Left renal cortex interstitium (tissue), 4 donors: ENCODE measurements at regions not wholly inside any gene's neighbourhood (a gene's known extent, or its start where the extent isn't known, plus 50 kb on each side); places are given as distances from the start of the nearest gene placed in this dataset.
"Not testable (repeated sequence)": the region's sequence is repeated elsewhere in the genome, so short reads cannot be mapped to it uniquely, and the experiment has no call there.

Source experiments
- DNase-seq, 4 donors: peaks; one replicate each; pipeline ENCODE4 v3.0.0-alpha.2; 2013; ENCODE audit warnings: low read depth in 4 of 4, low spot score in 2 of 4, missing footprints in 1 of 4

DNA sequence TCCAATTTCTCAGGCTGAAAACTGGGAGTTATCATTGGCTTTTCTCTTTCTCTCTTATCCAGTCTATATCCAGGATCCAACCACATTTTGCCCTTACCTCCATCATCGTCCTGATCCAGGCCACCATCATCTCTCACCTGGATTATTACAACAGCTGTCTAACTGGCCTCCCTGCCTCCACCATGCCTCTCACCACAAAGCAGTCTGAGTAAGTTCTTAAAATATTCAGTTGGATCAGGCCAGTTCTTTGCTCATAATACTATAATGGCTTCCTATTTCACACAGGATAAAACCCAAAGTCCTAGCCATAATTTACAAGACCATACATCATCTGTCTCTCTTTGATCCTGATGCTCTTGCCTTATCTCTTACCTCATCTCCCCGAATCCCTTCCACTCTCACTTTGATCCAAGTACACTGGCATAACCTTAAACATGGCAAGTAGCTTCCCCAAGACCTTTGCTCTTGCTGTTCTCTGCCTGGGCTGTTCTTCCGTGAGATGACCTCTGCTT, 133.4 kb upstream of the RAP1B start:
- DNase-seq: no peak

DNA sequence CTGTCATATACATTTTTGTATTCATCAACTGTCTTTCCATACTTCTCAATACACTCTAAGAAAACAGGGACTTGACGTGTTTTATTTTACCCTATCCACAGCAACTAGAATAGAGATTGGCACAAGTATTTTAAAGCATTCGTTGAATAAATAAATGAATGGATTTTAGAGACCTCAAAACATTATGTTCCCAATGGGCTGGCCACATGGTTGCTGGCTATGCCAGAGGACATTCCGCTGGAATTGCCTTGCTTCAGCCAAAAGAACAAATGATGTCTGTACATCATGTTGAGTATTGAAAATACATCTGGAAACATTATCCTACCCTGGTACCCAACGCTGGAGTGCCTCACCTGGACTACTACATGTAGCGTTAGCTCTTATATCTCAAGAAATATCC, 132.8 kb upstream of the RAP1B start:
- no peak for DNase-seq

DNA sequence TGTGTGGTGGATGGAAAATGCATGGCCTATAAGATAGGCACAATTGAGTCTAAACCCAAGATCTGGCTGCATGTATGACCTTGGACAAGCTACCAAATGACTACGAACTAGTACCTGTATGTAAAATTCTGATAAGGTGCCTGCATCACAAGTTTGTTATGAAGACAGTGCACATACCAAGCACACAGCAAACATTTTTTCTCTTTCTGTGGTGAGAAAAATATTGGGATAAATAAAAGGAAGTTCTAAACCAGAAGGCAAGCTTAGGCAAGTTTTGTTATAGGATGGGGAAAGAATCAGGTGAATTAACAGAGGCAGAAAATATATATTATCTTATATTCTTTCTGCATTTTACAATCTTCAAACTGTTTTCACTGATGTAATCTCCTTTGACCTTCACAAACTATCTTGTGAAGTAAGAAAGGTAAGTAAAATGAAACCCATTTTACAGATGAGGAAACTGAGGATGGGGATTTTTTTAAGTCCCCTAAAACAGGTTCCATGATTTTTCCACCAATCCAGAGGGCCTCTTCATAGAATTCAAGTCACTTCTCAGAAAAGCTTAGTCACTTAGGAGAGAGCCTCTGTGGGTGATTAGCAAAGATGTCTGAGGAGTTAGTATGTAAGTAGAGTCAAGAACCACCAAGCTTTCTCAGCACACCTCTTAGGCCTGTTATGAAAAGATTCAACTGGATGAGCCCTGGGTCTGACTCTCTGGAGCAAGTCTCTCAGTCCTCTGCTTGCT, 132.0 kb upstream of the RAP1B start:
- DNase-seq: no peak

DNA sequence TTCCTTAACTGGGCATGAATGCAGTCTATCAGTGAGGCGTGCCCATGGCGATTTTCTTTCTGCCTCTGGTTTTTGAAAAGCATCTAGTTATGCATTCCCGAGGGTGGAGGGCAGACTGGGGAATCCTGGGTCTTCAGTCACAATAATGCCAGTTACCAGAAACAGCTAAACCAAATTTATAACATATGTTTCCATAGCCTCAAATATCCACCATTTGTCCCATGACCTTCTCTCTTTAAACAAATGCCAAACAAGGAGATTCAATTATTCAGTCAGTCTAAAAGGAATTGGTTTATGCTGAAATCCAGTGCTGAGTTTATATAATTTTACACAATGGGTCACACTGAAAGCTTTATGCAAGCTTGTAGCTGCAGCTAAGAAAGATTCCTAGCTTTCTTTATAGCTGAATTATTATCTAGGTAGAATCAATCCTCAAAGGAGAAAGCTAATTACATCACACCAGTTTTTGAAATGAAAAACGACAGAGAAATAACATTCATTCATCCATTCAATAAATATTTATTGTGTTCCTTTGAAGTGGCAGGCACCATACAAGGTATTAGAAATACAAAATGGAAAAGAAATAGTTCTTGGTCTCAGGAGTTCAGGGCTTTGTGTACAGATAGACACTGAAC, 131.3 kb upstream of the RAP1B start:
- no peak for DNase-seq

GRCh38 chr12:68479896-68480291, 130.8 kb upstream of the RAP1B start:
- DNase-seq: no peak

GRCh38 chr12:68480526-68480925, 130.2 kb upstream of the RAP1B start:
- DNase-seq: no peak

DNA sequence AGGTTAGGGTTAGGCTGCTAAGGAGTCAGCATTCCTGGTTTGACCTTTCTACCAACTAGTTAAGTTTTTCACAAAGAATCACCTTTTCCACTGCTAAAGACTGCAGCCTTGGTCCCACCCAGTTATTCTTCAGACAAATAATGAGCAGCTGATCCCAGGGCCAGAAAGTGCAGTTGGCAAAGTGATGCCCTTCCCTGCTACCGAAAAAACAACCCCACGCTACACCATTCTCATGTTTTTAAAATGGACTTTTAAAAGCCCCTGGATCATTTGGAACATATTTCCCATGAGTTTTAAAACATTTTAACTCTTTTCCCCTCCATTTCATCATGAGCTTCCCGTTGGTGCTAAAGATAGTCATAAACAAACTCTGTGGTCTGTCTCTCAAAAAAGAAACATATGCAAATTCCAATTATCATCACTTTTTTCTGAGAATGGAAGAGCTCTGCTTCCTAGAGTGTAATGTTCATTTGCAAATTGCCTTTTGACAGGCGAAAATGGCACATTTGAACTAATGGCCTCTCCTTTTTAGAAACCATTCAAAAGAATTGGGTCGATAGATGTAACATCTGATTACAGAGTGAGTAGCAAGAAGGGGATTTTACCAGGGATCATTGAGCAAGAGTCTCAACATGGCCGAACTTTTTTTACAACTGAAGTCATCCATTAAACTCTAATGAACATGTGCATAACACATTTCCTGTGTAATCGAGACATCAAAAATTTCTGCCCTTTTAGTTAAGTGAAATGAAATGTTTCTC, 129.3 kb upstream of the RAP1B start:
- DNase-seq: no peak

GRCh38 chr12:68482014-68482413, 128.7 kb upstream of the RAP1B start:
- DNase-seq: no peak

GRCh38 chr12:68482660-68483059, 128.0 kb upstream of the RAP1B start:
- no peak for DNase-seq

- DNase-seq: no peak
Measured at GRCh38 chr12:68483592-68484383, 126.9 kb upstream of the RAP1B start.

GRCh38 chr12:68484578-68484977, 126.1 kb upstream of the RAP1B start:
- not testable (repeated sequence) for DNase-seq

- not testable (repeated sequence) for DNase-seq
Measured at GRCh38 chr12:68486449-68486848, 124.2 kb upstream of the RAP1B start.

DNA sequence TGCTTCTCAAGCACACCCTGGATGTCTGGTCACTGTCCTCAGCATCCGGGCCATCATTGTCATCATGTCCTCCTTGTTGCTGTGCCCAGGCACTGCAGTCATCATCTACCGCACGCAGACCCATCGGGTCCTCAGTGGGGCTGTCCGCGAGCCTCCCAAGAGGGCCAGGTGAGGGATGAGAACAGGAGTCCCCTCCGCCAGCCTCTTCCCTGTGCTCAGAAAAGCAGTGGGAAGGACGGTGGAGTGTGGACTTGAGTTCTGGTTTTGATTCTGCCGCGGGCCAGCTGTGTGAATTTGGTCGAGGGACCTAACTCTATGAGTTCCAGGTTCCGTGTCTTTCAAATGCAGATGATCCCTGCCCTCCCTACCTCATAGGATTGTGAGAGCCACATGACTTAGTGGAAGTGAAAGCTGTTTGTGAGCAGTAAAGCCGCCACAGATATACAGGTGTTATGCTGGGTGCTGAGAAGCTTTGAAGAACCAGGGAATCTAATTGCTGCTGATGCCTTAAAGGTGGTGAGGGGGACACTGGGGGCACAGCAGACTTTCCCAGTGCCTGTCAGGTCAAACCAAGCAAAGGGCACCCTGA, 122.9 kb upstream of the RAP1B start:
- no peak for DNase-seq

DNA sequence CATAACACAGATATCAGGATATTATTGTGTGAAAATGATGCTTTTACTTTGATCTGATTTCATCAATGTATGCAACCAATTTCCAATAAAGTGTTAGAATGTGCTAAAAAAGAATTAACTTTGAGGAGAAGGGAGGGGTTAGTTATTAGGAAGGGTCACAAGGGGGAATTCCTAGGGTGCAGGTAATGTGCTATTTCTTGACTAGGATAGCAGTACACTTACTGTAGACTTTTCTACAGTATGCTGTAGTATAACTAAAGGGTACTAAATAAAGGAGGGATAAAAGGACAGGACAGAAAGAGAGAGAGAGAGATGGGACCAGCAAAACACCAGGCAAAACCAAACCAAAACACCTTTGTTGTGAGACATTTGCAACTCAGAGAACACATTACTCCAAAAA, 121.4 kb upstream of the RAP1B start:
- DNase-seq: no peak

GRCh38 chr12:68490476-68490875, 120.2 kb upstream of the RAP1B start:
- DNase-seq: no peak

GRCh38 chr12:68491204-68491960, 119.3 kb upstream of the RAP1B start:
- DNase-seq: no peak

- DNase-seq: peak in 1 of 4 donors; percentile 29
Measured at GRCh38 chr12:68495336-68496070, 115.2 kb upstream of the RAP1B start.

- no peak for DNase-seq
Measured at GRCh38 chr12:68497107-68497506, 113.6 kb upstream of the RAP1B start.

DNA sequence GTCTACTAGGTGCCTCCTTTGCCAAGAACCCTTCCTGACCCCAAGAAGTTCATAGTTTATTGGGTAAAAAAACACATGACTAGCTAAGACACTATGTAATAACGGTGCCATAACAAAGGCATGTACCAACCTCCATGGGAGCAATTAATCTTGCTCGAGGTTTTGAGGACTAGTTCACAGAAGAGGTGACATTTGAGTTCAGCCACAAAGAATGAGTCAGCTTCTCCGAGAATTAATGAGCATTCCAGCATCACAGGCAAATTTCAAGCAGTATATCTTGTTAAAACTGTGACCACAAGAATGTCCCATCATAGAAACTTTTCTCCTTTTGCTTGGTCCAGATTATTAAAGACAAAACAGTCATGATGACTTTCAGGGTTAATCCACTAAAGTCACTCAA, 113.0 kb upstream of the RAP1B start:
- DNase-seq: peak in 1 of 4 donors; percentile 32
